ENCODE measurements at regions not wholly inside any gene's neighbourhood (a gene's known extent, or its start where the extent isn't known, plus 50 kb on each side); places are given as distances from the start of the nearest gene placed in this dataset.

DNA sequence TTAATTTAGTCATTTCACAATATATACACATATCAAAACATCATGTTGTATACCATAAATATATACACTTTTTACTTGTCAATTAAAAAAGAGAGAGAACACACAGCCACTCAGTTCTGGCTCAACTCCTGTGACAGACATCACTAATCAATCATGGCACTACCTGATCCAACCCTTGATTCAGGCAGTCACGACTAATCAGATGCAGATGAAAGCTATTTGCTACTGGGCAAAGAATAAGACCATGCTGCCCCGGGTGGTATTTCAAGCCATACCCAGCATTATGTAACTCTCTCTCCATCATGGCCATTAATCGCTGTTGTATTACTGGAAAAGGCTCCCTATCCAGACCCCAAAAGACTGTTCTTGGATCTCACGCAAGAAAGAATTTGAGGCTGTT is 345.7 kb downstream of the HAPSTR1 start:
- Mint-ChIP-seq H3K27ac (no peak overlapping the region), H3K36me3 (no peaks in the 10 kb centered on the region), H3K4me3 (no peak overlapping the region), H3K9me3 (peaks cover 0 to 11% (median 2%) of the 10 kb centered on the region in 11 donors), H3K4me1 (no peaks in the 10 kb centered on the region), H3K27me3 (peaks cover 0 to 12% (median 5%) of the 10 kb centered on the region in 5 donors)
- intact Hi-C loops (cut with micrococcal nuclease) = no loop called here
- Histone ChIP-seq H3K27me3 (ENCODE audit: control insufficient read depth in 2 of 2, insufficient read depth in 2 of 2, low read length in 2 of 2) (no peaks in the 10 kb centered on the region), H3K4me3 (ENCODE audit: low read length) (no peak overlapping the region), H3K36me3 (ENCODE audit: control insufficient read depth in 2 of 3, insufficient read depth in 3 of 3, low read length in 3 of 3) (no peaks in the 10 kb centered on the region), H3K9me3 (ENCODE audit: control insufficient read depth in 2 of 3, low read length in 3 of 3) (peaks cover 0 to 5% (median 0%) of the 10 kb centered on the region in 3 experiments), H3K4me1 (ENCODE audit: control insufficient read depth in 2 of 2, insufficient read depth in 2 of 2, low read length in 2 of 2) (no peaks in the 10 kb centered on the region), H3K27ac (ENCODE audit: low read depth, low read length) (no peak overlapping the region)
- ATAC-seq = no peak
- CTCF ChIA-PET = no interaction called here
- POLR2A ChIA-PET = no interaction called here
- DNase-seq = no peak

GRCh38 chr16:9438991-9439390 is 347.5 kb downstream of the HAPSTR1 start:
- Mint-ChIP-seq H3K4me1 (no peaks in the 10 kb centered on the region), H3K4me3 (no peak overlapping the region), H3K36me3 (no peaks in the 10 kb centered on the region), H3K27me3 (peaks cover 0 to 14% (median 0%) of the 10 kb centered on the region in 5 donors), H3K9me3 (peaks cover 0 to 14% (median 2%) of the 10 kb centered on the region in 11 donors), H3K27ac (no peak overlapping the region)
- no peaks in the 10 kb centered on the region for H3K36me3 ChIP-seq (ENCODE audit: control insufficient read depth in 2 of 3, insufficient read depth in 3 of 3, low read length in 3 of 3)
- H3K4me1 ChIP-seq (ENCODE audit: control insufficient read depth in 2 of 2, insufficient read depth in 2 of 2, low read length in 2 of 2) = no peaks in the 10 kb centered on the region
- no peak overlapping the region for H3K4me3 ChIP-seq (ENCODE audit: low read length)
- H3K9me3 ChIP-seq (ENCODE audit: control insufficient read depth in 2 of 3, low read length in 3 of 3) = peaks cover 0 to 5% (median 0%) of the 10 kb centered on the region in 3 experiments
- DNase-seq (no peak), ATAC-seq (no peak)
- H3K27ac ChIP-seq (ENCODE audit: low read depth, low read length) = no peak overlapping the region
- ChIA-PET POLR2A (no interaction called here), CTCF (no interaction called here)
- intact Hi-C loops (cut with micrococcal nuclease) = no loop called here
- no peaks in the 10 kb centered on the region for H3K27me3 ChIP-seq (ENCODE audit: control insufficient read depth in 2 of 2, insufficient read depth in 2 of 2, low read length in 2 of 2)

DNA sequence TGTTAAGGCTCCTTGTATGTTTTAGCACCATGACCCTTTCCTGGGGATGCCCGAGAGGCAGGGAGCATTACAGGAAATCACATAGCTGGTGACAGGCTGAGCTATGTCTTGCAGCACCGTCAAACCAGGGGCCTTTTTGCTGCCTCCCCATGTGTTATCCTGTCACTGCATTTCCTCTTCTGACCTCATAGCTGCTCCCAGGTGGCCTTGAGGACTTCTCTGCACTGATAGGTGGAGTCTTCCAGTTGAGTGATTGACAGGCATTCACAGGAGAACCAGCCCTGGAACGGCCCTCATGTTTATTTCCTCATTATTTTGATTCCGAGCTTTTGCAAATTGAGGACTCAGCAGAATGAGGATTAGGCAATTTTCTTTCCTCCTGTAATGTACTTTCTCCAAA is 349.6 kb downstream of the HAPSTR1 start:
- H3K27me3 ChIP-seq (ENCODE audit: control insufficient read depth in 2 of 2, insufficient read depth in 2 of 2, low read length in 2 of 2) = no peaks in the 10 kb centered on the region
- ChIA-PET POLR2A (no interaction called here), CTCF (no interaction called here)
- H3K9me3 Mint-ChIP-seq = peaks cover 0 to 5% (median 0%) of the 10 kb centered on the region in 11 donors
- no peaks in the 10 kb centered on the region for H3K4me1 Mint-ChIP-seq
- H3K36me3 ChIP-seq (ENCODE audit: control insufficient read depth in 2 of 3, insufficient read depth in 3 of 3, low read length in 3 of 3) = no peaks in the 10 kb centered on the region
- ATAC-seq (no peak), DNase-seq (no peak)
- H3K4me3 ChIP-seq (ENCODE audit: low read length) = no peak overlapping the region
- H3K27me3 Mint-ChIP-seq = peaks cover 0 to 14% (median under 1%) of the 10 kb centered on the region in 5 donors
- H3K4me1 ChIP-seq (ENCODE audit: control insufficient read depth in 2 of 2, insufficient read depth in 2 of 2, low read length in 2 of 2) = no peaks in the 10 kb centered on the region
- H3K9me3 ChIP-seq (ENCODE audit: control insufficient read depth in 2 of 3, low read length in 3 of 3) = peaks cover 0 to 3% (median 0%) of the 10 kb centered on the region in 3 experiments
- no peak overlapping the region for H3K27ac Mint-ChIP-seq
- H3K36me3 Mint-ChIP-seq = no peaks in the 10 kb centered on the region
- no peak overlapping the region for H3K4me3 Mint-ChIP-seq
- intact Hi-C loops (cut with micrococcal nuclease) = no loop called here
- H3K27ac ChIP-seq (ENCODE audit: low read depth, low read length) = no peak overlapping the region

DNA sequence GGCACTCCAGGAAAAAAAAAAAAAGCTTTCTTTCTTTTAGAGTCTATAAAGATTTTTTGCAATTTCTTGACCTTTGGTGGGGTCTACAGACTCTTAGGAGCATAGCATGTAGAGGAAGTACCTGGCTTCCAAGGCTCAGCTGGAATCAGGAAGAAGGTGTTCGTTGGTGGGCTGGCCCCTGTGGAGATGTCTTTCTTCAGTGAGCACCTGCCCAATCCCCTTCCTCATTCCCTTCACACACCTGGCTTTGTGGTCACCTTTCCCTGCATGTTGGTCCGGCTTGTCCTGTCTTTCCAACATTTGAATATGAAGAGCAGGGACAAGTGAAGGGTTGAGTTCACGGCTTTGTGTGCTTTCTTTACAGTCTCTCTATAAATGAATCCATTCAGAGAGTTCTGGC is 352.4 kb downstream of the HAPSTR1 start:
- DNase-seq = no peak
- POLR2A ChIA-PET = no interaction called here
- Histone ChIP-seq H3K27me3 (ENCODE audit: control insufficient read depth in 2 of 2, insufficient read depth in 2 of 2, low read length in 2 of 2) (no peaks in the 10 kb centered on the region), H3K4me3 (ENCODE audit: low read length) (no peak overlapping the region), H3K36me3 (ENCODE audit: control insufficient read depth in 2 of 3, insufficient read depth in 3 of 3, low read length in 3 of 3) (no peaks in the 10 kb centered on the region), H3K27ac (ENCODE audit: low read depth, low read length) (no peak overlapping the region), H3K9me3 (ENCODE audit: control insufficient read depth in 2 of 3, low read length in 3 of 3) (no peaks in the 10 kb centered on the region), H3K4me1 (ENCODE audit: control insufficient read depth in 2 of 2, insufficient read depth in 2 of 2, low read length in 2 of 2) (no peaks in the 10 kb centered on the region)
- H3K27ac Mint-ChIP-seq = no peak overlapping the region
- peaks cover 0 to 19% (median 7%) of the 10 kb centered on the region in 11 donors for H3K9me3 Mint-ChIP-seq
- H3K27me3 Mint-ChIP-seq = peaks cover 0 to 14% (median 4%) of the 10 kb centered on the region in 5 donors
- H3K36me3 Mint-ChIP-seq = no peaks in the 10 kb centered on the region
- intact Hi-C loops (cut with micrococcal nuclease) = no loop called here
- no peaks in the 10 kb centered on the region for H3K4me1 Mint-ChIP-seq
- no peak for ATAC-seq
- CTCF ChIA-PET = no interaction called here
- no peak overlapping the region for H3K4me3 Mint-ChIP-seq

DNA sequence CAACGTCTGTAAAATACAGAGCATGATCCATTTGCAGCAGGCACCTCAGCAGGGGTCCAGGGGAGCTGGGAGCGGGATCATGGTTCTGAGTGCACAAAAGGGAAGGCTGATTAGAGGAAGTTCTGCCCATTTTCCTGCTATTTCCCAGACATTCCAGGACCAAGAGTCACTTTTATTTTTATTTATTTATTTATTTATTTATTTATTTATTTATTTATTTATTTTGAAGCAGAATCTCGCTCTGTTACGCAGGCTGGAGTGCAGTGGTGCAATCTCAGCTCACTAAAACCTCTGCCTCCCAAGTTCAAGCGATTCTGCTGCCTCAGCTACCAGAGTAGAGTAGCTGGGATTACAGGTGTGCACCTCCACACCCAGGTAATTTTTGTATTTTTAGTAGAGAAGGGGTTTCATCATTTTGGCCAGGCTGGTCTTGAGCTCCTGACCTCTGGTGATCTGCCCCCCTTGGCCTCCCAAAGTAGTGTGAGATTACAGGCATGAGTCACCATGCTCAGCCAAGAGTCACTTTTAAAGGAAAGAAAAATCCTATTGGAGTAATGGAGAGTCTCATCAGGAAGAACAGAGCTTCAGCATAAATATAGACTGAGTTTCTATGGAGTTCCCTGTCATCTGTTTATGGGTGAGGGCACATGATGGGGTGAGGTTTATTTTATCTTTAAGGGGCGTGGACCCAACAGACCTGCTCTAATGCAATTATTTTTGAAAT is 355.2 kb downstream of the HAPSTR1 start:
- Histone ChIP-seq H3K27me3 (ENCODE audit: control insufficient read depth in 2 of 2, insufficient read depth in 2 of 2, low read length in 2 of 2) (no peaks in the 10 kb centered on the region), H3K9me3 (ENCODE audit: control insufficient read depth in 2 of 3, low read length in 3 of 3) (no peaks in the 10 kb centered on the region), H3K36me3 (ENCODE audit: control insufficient read depth in 2 of 3, insufficient read depth in 3 of 3, low read length in 3 of 3) (no peaks in the 10 kb centered on the region), H3K27ac (ENCODE audit: low read depth, low read length) (no peak overlapping the region), H3K4me1 (ENCODE audit: control insufficient read depth in 2 of 2, insufficient read depth in 2 of 2, low read length in 2 of 2) (no peaks in the 10 kb centered on the region), H3K4me3 (ENCODE audit: low read length) (no peak overlapping the region)
- POLR2A ChIA-PET = no interaction called here
- no peak overlapping the region for H3K27ac Mint-ChIP-seq
- DNase-seq (no peak), ATAC-seq (no peak)
- CTCF ChIA-PET = no interaction called here
- H3K27me3 Mint-ChIP-seq = peaks cover 0 to 9% (median 4%) of the 10 kb centered on the region in 5 donors
- no peaks in the 10 kb centered on the region for H3K4me1 Mint-ChIP-seq
- H3K36me3 Mint-ChIP-seq = peaks cover 0 to 5% (median 0%) of the 10 kb centered on the region in 5 donors
- intact Hi-C loops (cut with micrococcal nuclease) = no loop called here
- H3K9me3 Mint-ChIP-seq = peaks cover 6 to 37% (median 16%) of the 10 kb centered on the region in 11 donors
- H3K4me3 Mint-ChIP-seq = no peak overlapping the region

- H3K27ac Mint-ChIP-seq = no peak overlapping the region
- H3K4me1 ChIP-seq (ENCODE audit: control insufficient read depth in 2 of 2, insufficient read depth in 2 of 2, low read length in 2 of 2) = no peaks in the 10 kb centered on the region
- H3K27ac ChIP-seq (ENCODE audit: low read depth, low read length) = no peak overlapping the region
- no peak overlapping the region for H3K4me3 ChIP-seq (ENCODE audit: low read length)
- H3K4me1 Mint-ChIP-seq = no peaks in the 10 kb centered on the region
- H3K9me3 Mint-ChIP-seq = peaks cover 6 to 41% (median 16%) of the 10 kb centered on the region in 11 donors
- ATAC-seq (no peak), DNase-seq (no peak)
- H3K27me3 Mint-ChIP-seq = peaks cover 0 to 9% (median 4%) of the 10 kb centered on the region in 5 donors
- intact Hi-C loops (cut with micrococcal nuclease) = no loop called here
- H3K36me3 ChIP-seq (ENCODE audit: control insufficient read depth in 2 of 3, insufficient read depth in 3 of 3, low read length in 3 of 3) = no peaks in the 10 kb centered on the region
- no peaks in the 10 kb centered on the region for H3K9me3 ChIP-seq (ENCODE audit: control insufficient read depth in 2 of 3, low read length in 3 of 3)
- H3K36me3 Mint-ChIP-seq = peaks cover 0 to 5% (median 0%) of the 10 kb centered on the region in 5 donors
- no peaks in the 10 kb centered on the region for H3K27me3 ChIP-seq (ENCODE audit: control insufficient read depth in 2 of 2, insufficient read depth in 2 of 2, low read length in 2 of 2)
- ChIA-PET CTCF (no interaction called here), POLR2A (no interaction called here)
- H3K4me3 Mint-ChIP-seq = no peak overlapping the region
Measured at GRCh38 chr16:9447195-9447551, 355.7 kb downstream of the HAPSTR1 start.

DNA sequence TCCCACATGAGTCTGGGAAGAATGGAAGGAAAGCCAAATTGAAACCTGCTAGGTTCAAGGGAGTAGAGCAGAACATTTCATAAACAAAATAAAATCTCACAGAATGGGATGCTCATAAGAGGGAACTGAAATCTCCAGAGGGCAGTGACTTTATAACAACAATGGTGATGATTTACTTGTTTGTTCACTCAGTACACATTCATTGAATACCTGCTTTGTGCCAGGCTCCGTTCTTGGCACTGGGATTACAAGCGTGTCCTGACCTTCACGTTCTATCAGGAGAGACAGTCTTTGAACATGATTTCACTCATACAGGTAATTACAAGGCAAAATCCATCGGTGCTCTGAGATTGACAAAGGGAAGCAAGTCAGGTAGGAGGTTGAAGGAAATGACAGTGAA is 356.3 kb downstream of the HAPSTR1 start:
- Histone ChIP-seq H3K36me3 (ENCODE audit: control insufficient read depth in 2 of 3, insufficient read depth in 3 of 3, low read length in 3 of 3) (no peaks in the 10 kb centered on the region), H3K4me1 (ENCODE audit: control insufficient read depth in 2 of 2, insufficient read depth in 2 of 2, low read length in 2 of 2) (no peaks in the 10 kb centered on the region), H3K27ac (ENCODE audit: low read depth, low read length) (no peak overlapping the region), H3K27me3 (ENCODE audit: control insufficient read depth in 2 of 2, insufficient read depth in 2 of 2, low read length in 2 of 2) (no peaks in the 10 kb centered on the region), H3K4me3 (ENCODE audit: low read length) (no peak overlapping the region), H3K9me3 (ENCODE audit: control insufficient read depth in 2 of 3, low read length in 3 of 3) (no peaks in the 10 kb centered on the region)
- H3K27ac Mint-ChIP-seq = no peak overlapping the region
- H3K27me3 Mint-ChIP-seq = peaks cover 0 to 9% (median 4%) of the 10 kb centered on the region in 5 donors
- no peak overlapping the region for H3K4me3 Mint-ChIP-seq
- CTCF ChIA-PET = no interaction called here
- ATAC-seq = no peak
- peaks cover 6 to 45% (median 16%) of the 10 kb centered on the region in 11 donors for H3K9me3 Mint-ChIP-seq
- no peak for DNase-seq
- H3K4me1 Mint-ChIP-seq = no peaks in the 10 kb centered on the region
- H3K36me3 Mint-ChIP-seq = peaks cover 0 to 5% (median 0%) of the 10 kb centered on the region in 5 donors
- intact Hi-C loops (cut with micrococcal nuclease) = no loop called here
- POLR2A ChIA-PET = no interaction called here
